Breast epithelium (tissue), 3 donors: ENCODE measurements at regions not wholly inside any gene's neighbourhood (a gene's known extent, or its start where the extent isn't known, plus 50 kb on each side); places are given as distances from the start of the nearest gene placed in this dataset.

Source experiments
- POLR2A ChIP-seq: fragments of 450-650 bp; IDR thresholded peaks from one replicate; pipeline ENCODE4 v1.6.1; 2016; ENCODE audit warnings: antibody characterized with exemption, mild to moderate bottlenecking, moderate library complexity
- POLR2AphosphoS5 ChIP-seq, 3 donors: sonication (generic); formaldehyde crosslinking; IDR thresholded peaks; one replicate each; pipeline ENCODE4 v1.6.1; 2017; ENCODE audit warnings: antibody characterized with exemption in 3 of 3
- TF ChIP-seq, protein P1 (sequence below), 3 donors: fragments of 450-650 bp; IDR thresholded peaks; one replicate each; pipeline ENCODE4 v1.5.1; 2016 to 2017; ENCODE audit warnings: antibody characterized with exemption in 3 of 3, mild to moderate bottlenecking in 3 of 3, moderate library complexity in 3 of 3

DNA sequence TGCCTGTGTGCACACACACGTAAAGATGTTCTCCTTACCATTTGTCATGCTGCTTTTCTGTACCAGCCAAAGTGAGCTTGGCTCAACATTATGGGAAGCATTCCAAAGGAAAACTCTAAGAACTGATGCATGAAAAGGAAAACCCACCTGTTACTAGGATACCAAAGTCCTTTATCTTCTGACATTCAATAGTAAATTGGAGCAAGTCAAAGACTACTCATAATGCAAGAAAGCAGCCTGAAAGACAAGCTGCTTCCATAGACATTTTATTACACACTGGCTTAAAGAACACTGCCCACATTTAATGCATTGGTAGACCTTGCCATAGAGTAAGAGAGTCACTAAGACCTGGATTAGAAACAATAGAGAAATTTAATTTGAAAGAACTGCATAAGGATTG is 159.0 kb downstream of the LRIG3 start:
- TF ChIP-seq POLR2A = no peak
- TF ChIP-seq, protein P1, sequence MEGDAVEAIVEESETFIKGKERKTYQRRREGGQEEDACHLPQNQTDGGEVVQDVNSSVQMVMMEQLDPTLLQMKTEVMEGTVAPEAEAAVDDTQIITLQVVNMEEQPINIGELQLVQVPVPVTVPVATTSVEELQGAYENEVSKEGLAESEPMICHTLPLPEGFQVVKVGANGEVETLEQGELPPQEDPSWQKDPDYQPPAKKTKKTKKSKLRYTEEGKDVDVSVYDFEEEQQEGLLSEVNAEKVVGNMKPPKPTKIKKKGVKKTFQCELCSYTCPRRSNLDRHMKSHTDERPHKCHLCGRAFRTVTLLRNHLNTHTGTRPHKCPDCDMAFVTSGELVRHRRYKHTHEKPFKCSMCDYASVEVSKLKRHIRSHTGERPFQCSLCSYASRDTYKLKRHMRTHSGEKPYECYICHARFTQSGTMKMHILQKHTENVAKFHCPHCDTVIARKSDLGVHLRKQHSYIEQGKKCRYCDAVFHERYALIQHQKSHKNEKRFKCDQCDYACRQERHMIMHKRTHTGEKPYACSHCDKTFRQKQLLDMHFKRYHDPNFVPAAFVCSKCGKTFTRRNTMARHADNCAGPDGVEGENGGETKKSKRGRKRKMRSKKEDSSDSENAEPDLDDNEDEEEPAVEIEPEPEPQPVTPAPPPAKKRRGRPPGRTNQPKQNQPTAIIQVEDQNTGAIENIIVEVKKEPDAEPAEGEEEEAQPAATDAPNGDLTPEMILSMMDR (IDR thresholded peaks at IDR 0.05) = no peak
- no peak for TF ChIP-seq POLR2AphosphoS5 (IDR thresholded peaks at IDR 0.05)
